Breast epithelium (tissue), 4 donors: ENCODE measurements at regions not wholly inside any gene's neighbourhood (a gene's known extent, or its start where the extent isn't known, plus 50 kb on each side); places are given as distances from the start of the nearest gene placed in this dataset.

Experiments
- DNase-seq, 2 donors: peaks; one replicate each; pipeline ENCODE4 v3.0.0-alpha.2; 2019; ENCODE audit warnings: low spot score in 2 of 2
- H3K27ac ChIP-seq, 2 donors: fragments of 200-600 bp; sonication (generic) in 1 of 2; one replicate each; pipeline ENCODE4 v1.5.1; 2016 to 2019; ENCODE audit warnings: mild to moderate bottlenecking in 1 of 2
- H3K27me3 ChIP-seq, 2 donors: fragments of 200-600 bp; sonication (generic) in 1 of 2; one replicate each; pipeline versions ENCODE4 v1.5.1 to v1.6.0; 2017 to 2019; ENCODE audit warnings: control low read depth in 1 of 2, mild to moderate bottlenecking in 1 of 2
- H3K36me3 ChIP-seq: fragments of 200-600 bp; one replicate; pipeline ENCODE4 v1.5.1; 2019
- H3K4me1 ChIP-seq, 2 donors: fragments of 200-600 bp; sonication (generic); one replicate each; pipeline ENCODE4 v1.5.1; 2016 to 2019; ENCODE audit warnings: control low read depth in 1 of 2
- H3K4me3 ChIP-seq, 3 donors: fragments of 200-600 bp; sonication (generic); 1 replicate in 2 of 3; 2 replicates in 1 of 3; pipeline ENCODE4 v1.5.1; 2016 to 2019; ENCODE audit warnings: mild to moderate bottlenecking in 3 of 3, moderate library complexity in 2 of 3
- H3K9me3 ChIP-seq, 2 donors: fragments of 200-600 bp; sonication (generic) in 1 of 2; one replicate each; pipeline ENCODE4 v1.5.1; 2016 to 2019; ENCODE audit warnings: control low read depth in 1 of 2
- CTCF ChIP-seq, 3 donors: fragments of 450-650 bp; IDR thresholded peaks; one replicate each; pipeline ENCODE4 v1.5.1; 2016 to 2017; ENCODE audit warnings: antibody characterized with exemption in 3 of 3, mild to moderate bottlenecking in 3 of 3, moderate library complexity in 3 of 3
- POLR2A ChIP-seq: fragments of 450-650 bp; IDR thresholded peaks from one replicate; pipeline ENCODE4 v1.6.1; 2016; ENCODE audit warnings: antibody characterized with exemption, mild to moderate bottlenecking, moderate library complexity
- POLR2AphosphoS5 ChIP-seq, 3 donors: sonication (generic); formaldehyde crosslinking; IDR thresholded peaks; one replicate each; pipeline ENCODE4 v1.6.1; 2017; ENCODE audit warnings: antibody characterized with exemption in 3 of 3
- intact Hi-C: fragments of 100-400 bp; cut with DNase I; formaldehyde crosslinking; loops from one replicate; pipeline ENCODE4 v1.15.1; 2023; ENCODE audit warnings: low total_unique reads

GRCh38 chr10:124268976-124269375, 149.7 kb downstream of the OAT start:
- Histone ChIP-seq H3K36me3 (no peaks in the 10 kb centered on the region), H3K9me3 (peaks cover 19 to 27% of the 10 kb centered on the region in 2 donors), H3K4me3 (no peak overlapping the region), H3K27me3 (no peaks in the 10 kb centered on the region), H3K4me1 (no peaks in the 10 kb centered on the region), H3K27ac (no peak overlapping the region)
- DNase-seq: no peak
- intact Hi-C loops: no loop called here
- TF ChIP-seq CTCF (IDR thresholded peaks at IDR 0.05) (no peak), POLR2A (no peak), POLR2AphosphoS5 (IDR thresholded peaks at IDR 0.05) (no peak)

GRCh38 chr10:124267911-124268549, 150.7 kb downstream of the OAT start:
- no peak overlapping the region for H3K27ac ChIP-seq
- H3K36me3 ChIP-seq: no peaks in the 10 kb centered on the region
- no peaks in the 10 kb centered on the region for H3K4me1 ChIP-seq
- no peaks in the 10 kb centered on the region for H3K27me3 ChIP-seq
- H3K4me3 ChIP-seq: no peak overlapping the region
- H3K9me3 ChIP-seq: peaks cover 12 to 18% of the 10 kb centered on the region in 2 donors
- DNase-seq: no peak
- TF ChIP-seq POLR2AphosphoS5 (IDR thresholded peaks at IDR 0.05) (no peak), CTCF (IDR thresholded peaks at IDR 0.05) (no peak), POLR2A (no peak)
- intact Hi-C loops: no loop called here

- no peak for DNase-seq
- Histone ChIP-seq H3K36me3 (no peaks in the 10 kb centered on the region), H3K27ac (no peak overlapping the region), H3K27me3 (no peaks in the 10 kb centered on the region), H3K9me3 (peaks cover 6 to 11% of the 10 kb centered on the region in 2 donors), H3K4me3 (no peak overlapping the region), H3K4me1 (no peaks in the 10 kb centered on the region)
- TF ChIP-seq CTCF (IDR thresholded peaks at IDR 0.05): no peak
- no peak for TF ChIP-seq POLR2A
- no peak for TF ChIP-seq POLR2AphosphoS5 (IDR thresholded peaks at IDR 0.05)
- intact Hi-C loops: no loop called here
Observed at GRCh38 chr10:124267231-124267885, 151.4 kb downstream of the OAT start.

- H3K36me3 ChIP-seq: no peaks in the 10 kb centered on the region
- H3K27ac ChIP-seq: no peak overlapping the region
- intact Hi-C loops: no loop called here
- peaks cover under 1 to 4% of the 10 kb centered on the region in 2 donors for H3K9me3 ChIP-seq
- no peaks in the 10 kb centered on the region for H3K27me3 ChIP-seq
- TF ChIP-seq POLR2A (no peak), CTCF (IDR thresholded peaks at IDR 0.05) (no peak), POLR2AphosphoS5 (IDR thresholded peaks at IDR 0.05) (no peak)
- H3K4me3 ChIP-seq: no peak overlapping the region
- H3K4me1 ChIP-seq: no peaks in the 10 kb centered on the region
- no peak for DNase-seq
Observed at GRCh38 chr10:124266468-124267230, 152.1 kb downstream of the OAT start.
